Ectodermal cell (in vitro differentiated cells): ENCODE measurements at regions not wholly inside any gene's neighbourhood (a gene's known extent, or its start where the extent isn't known, plus 50 kb on each side); places are given as distances from the start of the nearest gene placed in this dataset.

Experiments
- H3K27ac ChIP-seq: 2 replicates; pipeline ENCODE4 v1.7.0; 2013; ENCODE audit warnings: mild to moderate bottlenecking, low read depth, low read length; ENCODE audit not compliant: insufficient read depth, poor library complexity, severe bottlenecking
- H3K27me3 ChIP-seq: 2 replicates; pipeline ENCODE4 v1.7.0; 2013; ENCODE audit warnings: mild to moderate bottlenecking, low read length; ENCODE audit not compliant: insufficient read depth, control insufficient read depth, poor library complexity, severe bottlenecking
- H3K36me3 ChIP-seq: one replicate; pipeline ENCODE4 v1.7.0; 2013; ENCODE audit warnings: low read length; ENCODE audit not compliant: control insufficient read depth, insufficient read depth
- H3K4me1 ChIP-seq: one replicate; pipeline ENCODE4 v1.7.0; 2013; ENCODE audit warnings: low read length; ENCODE audit not compliant: control insufficient read depth, insufficient read depth
- H3K4me3 ChIP-seq: 2 replicates; pipeline ENCODE4 v1.7.0; 2013; ENCODE audit warnings: low read depth, low read length, control low read depth; ENCODE audit not compliant: insufficient read depth
- H3K9me3 ChIP-seq: 2 replicates; pipeline ENCODE4 v1.7.0; 2013; ENCODE audit warnings: mild to moderate bottlenecking, low read length, moderate library complexity; ENCODE audit not compliant: control insufficient read depth
- WGBS, 2 experiments: methylation state at CpG; one replicate each; pipeline ENCODE4 v1.1.7; 2013; ENCODE audit warnings: missing lambda C conversion rate in 2 of 2; 5-methylcytosine and 5-hydroxymethylcytosine counted together

GRCh38 chr18:39491408-39491807 lies 1925.8 kb upstream of the CELF4 start:
- no peak overlapping the region for H3K27ac ChIP-seq
- no peaks in the 10 kb centered on the region for H3K4me1 ChIP-seq
- 100% methylated on average over 2 of the region's 2 CpGs for WGBS, 2 experiments
- no peak overlapping the region for H3K4me3 ChIP-seq
- H3K9me3 ChIP-seq = no peaks in the 10 kb centered on the region
- no peaks in the 10 kb centered on the region for H3K36me3 ChIP-seq
- no peaks in the 10 kb centered on the region for H3K27me3 ChIP-seq

GRCh38 chr18:39489431-39489830 lies 1923.8 kb upstream of the CELF4 start:
- Histone ChIP-seq H3K4me1 (no peaks in the 10 kb centered on the region), H3K27me3 (no peaks in the 10 kb centered on the region), H3K4me3 (no peak overlapping the region), H3K27ac (no peak overlapping the region), H3K36me3 (no peaks in the 10 kb centered on the region), H3K9me3 (no peaks in the 10 kb centered on the region)
- 85 to 100% methylated on average over 1 of the region's 1 CpG for WGBS, 2 experiments

GRCh38 chr18:39487932-39488331 lies 1922.3 kb upstream of the CELF4 start:
- no peaks in the 10 kb centered on the region for H3K4me1 ChIP-seq
- WGBS, 2 experiments = 62 to 63% methylated on average over 3 of the region's 3 CpGs
- H3K4me3 ChIP-seq = no peak overlapping the region
- H3K27me3 ChIP-seq = no peaks in the 10 kb centered on the region
- no peak overlapping the region for H3K27ac ChIP-seq
- no peaks in the 10 kb centered on the region for H3K9me3 ChIP-seq
- no peaks in the 10 kb centered on the region for H3K36me3 ChIP-seq

DNA sequence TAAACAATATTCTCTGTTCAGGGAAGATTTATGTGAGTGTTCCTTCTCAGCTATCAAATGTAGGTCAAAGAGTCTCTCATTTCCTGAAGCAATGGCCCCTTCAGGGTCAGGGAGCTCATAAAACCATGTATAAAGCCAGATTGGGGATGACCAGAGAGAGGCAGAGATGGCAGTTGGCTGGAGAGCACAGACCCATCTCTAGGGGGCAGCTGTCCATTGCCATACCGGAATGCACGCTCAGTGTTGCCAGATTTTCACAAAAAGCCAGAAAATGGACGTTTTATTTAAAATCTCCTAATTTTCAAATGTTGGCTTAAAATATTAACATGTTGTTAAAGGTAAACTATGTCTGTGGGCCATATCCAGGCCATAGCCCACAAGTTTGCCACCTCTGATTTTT lies 1920.7 kb upstream of the CELF4 start:
- H3K27me3 ChIP-seq = no peaks in the 10 kb centered on the region
- H3K4me3 ChIP-seq = no peak overlapping the region
- WGBS, 2 experiments = 86 to 94% methylated on average over 3 of the region's 3 CpGs

GRCh38 chr18:39485696-39486095 lies 1920.1 kb upstream of the CELF4 start:
- Histone ChIP-seq H3K36me3 (no peaks in the 10 kb centered on the region), H3K4me1 (no peaks in the 10 kb centered on the region)
- WGBS, 2 experiments = 0% methylated on average over 1 of the region's 1 CpG; no CpG with 5 or more reads in 1 of the 2 experiments

More for the DNA sequence above, 1920.7 kb upstream of the CELF4 start:
- Histone ChIP-seq H3K27ac (no peak overlapping the region), H3K4me1 (no peaks in the 10 kb centered on the region), H3K9me3 (no peaks in the 10 kb centered on the region), H3K36me3 (no peaks in the 10 kb centered on the region)

GRCh38 chr18:39481281-39481680 lies 1915.7 kb upstream of the CELF4 start:
- no peaks in the 10 kb centered on the region for H3K36me3 ChIP-seq
- WGBS, 2 experiments = 91 to 95% methylated on average over 3 of the region's 4 CpGs
- no peak overlapping the region for H3K4me3 ChIP-seq
- no peaks in the 10 kb centered on the region for H3K9me3 ChIP-seq
- H3K4me1 ChIP-seq = no peaks in the 10 kb centered on the region
- no peak overlapping the region for H3K27ac ChIP-seq
- no peaks in the 10 kb centered on the region for H3K27me3 ChIP-seq

More at GRCh38 chr18:39485696-39486095, 1920.1 kb upstream of the CELF4 start:
- Histone ChIP-seq H3K4me3 (no peak overlapping the region), H3K9me3 (no peaks in the 10 kb centered on the region), H3K27me3 (no peaks in the 10 kb centered on the region), H3K27ac (no peak overlapping the region)

GRCh38 chr18:39480494-39481195 lies 1915.0 kb upstream of the CELF4 start:
- H3K4me3 ChIP-seq = no peak overlapping the region
- no peaks in the 10 kb centered on the region for H3K27me3 ChIP-seq
- no peak overlapping the region for H3K27ac ChIP-seq
- 97 to 99% methylated on average over 4 of the region's 4 CpGs for WGBS, 2 experiments
- no peaks in the 10 kb centered on the region for H3K4me1 ChIP-seq
- H3K36me3 ChIP-seq = no peaks in the 10 kb centered on the region
- no peaks in the 10 kb centered on the region for H3K9me3 ChIP-seq

- Histone ChIP-seq H3K36me3 (no peaks in the 10 kb centered on the region), H3K27me3 (no peaks in the 10 kb centered on the region), H3K4me3 (no peak overlapping the region)
These were observed 1898.4 kb upstream of the CELF4 start for GRCh38 chr18:39464006-39464405.

GRCh38 chr18:39462436-39462835 lies 1896.8 kb upstream of the CELF4 start:
- Histone ChIP-seq H3K9me3 (no peaks in the 10 kb centered on the region), H3K27me3 (no peaks in the 10 kb centered on the region), H3K36me3 (no peaks in the 10 kb centered on the region), H3K4me1 (no peaks in the 10 kb centered on the region), H3K4me3 (no peak overlapping the region), H3K27ac (no peak overlapping the region)
- 93 to 100% methylated on average over 1 of the region's 1 CpG for whole genome bisulfite sequencing, 2 experiments

More at GRCh38 chr18:39464006-39464405, 1898.4 kb upstream of the CELF4 start:
- Histone ChIP-seq H3K27ac (no peak overlapping the region), H3K4me1 (no peaks in the 10 kb centered on the region), H3K9me3 (no peaks in the 10 kb centered on the region)

DNA sequence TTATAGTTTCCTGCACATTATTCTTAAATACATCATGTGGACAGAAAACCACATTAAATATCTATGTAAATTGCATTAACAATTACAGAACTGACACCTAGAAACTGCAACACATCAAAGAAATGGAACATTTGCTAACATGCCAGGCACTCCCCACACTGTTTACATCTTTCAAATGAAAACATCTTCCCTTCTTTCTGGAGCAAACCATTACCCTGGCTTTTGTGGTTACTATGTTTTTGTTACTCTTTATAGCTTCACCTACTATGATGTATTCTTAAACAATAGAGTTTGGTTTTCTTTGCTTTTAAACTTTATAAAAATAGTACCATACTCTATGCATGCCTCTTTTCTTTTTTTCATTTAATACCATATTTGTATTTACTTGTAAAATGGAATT lies 1894.5 kb upstream of the CELF4 start:
- Histone ChIP-seq H3K27me3 (no peaks in the 10 kb centered on the region), H3K27ac (no peak overlapping the region)

GRCh38 chr18:39455285-39455684 lies 1889.7 kb upstream of the CELF4 start:
- Histone ChIP-seq H3K9me3 (no peaks in the 10 kb centered on the region), H3K36me3 (no peaks in the 10 kb centered on the region), H3K4me3 (no peak overlapping the region), H3K27ac (no peak overlapping the region), H3K27me3 (no peaks in the 10 kb centered on the region), H3K4me1 (no peaks in the 10 kb centered on the region)

More for the DNA sequence above, 1894.5 kb upstream of the CELF4 start:
- H3K4me3 ChIP-seq = no peak overlapping the region
- no peaks in the 10 kb centered on the region for H3K36me3 ChIP-seq
- H3K9me3 ChIP-seq = no peaks in the 10 kb centered on the region
- H3K4me1 ChIP-seq = no peaks in the 10 kb centered on the region
